Activated naive CD4-positive, alpha-beta T cell treated with anti-CD3 and anti-CD28 coated beads, Interleukin-2, amount 10 ng/mL, durations not matched to agents 7 days and 5 days (primary cell): ENCODE measurements at regions not wholly inside any gene's neighbourhood (a gene's known extent, or its start where the extent isn't known, plus 50 kb on each side); places are given as distances from the start of the nearest gene placed in this dataset.

Experiments used
- CTCF ChIA-PET: fragments of 350-600 bp; sonication (Branson Sonifier 250); formaldehyde crosslinking; loops from one replicate; lab custom pipeline; 2021; ENCODE audit warnings: antibody characterized with exemption; lab: Charles Lee
- DNase-seq: peaks from one replicate; pipeline ENCODE4 v3.0.0-alpha.2; 2020
- H3K27ac Mint-ChIP-seq: one replicate; pipeline ENCODE4 v1.8.0; 2021; ENCODE audit warnings: mild to moderate bottlenecking, moderate library complexity, mixed read lengths
- H3K27me3 Mint-ChIP-seq: one replicate; pipeline ENCODE4 v1.8.0; 2021; ENCODE audit warnings: mild to moderate bottlenecking, mixed read lengths
- H3K36me3 Mint-ChIP-seq: one replicate; pipeline ENCODE4 v1.8.0; 2021; ENCODE audit warnings: mixed read lengths
- H3K4me1 Mint-ChIP-seq: one replicate; pipeline ENCODE4 v1.8.0; 2021; ENCODE audit warnings: mixed read lengths
- H3K4me3 Mint-ChIP-seq: one replicate; pipeline ENCODE4 v1.8.0; 2021; ENCODE audit warnings: mild to moderate bottlenecking, moderate library complexity, mixed read lengths
- H3K9me3 Mint-ChIP-seq: one replicate; pipeline ENCODE4 v1.8.0; 2021; ENCODE audit warnings: mixed read lengths

GRCh38 chr16:25449802-25450201 is 192.2 kb upstream of the ZKSCAN2 start:
- no peak for DNase-seq
- Mint-ChIP-seq H3K27me3 (no peaks in the 10 kb centered on the region), H3K9me3 (peaks cover 3% of the 10 kb centered on the region), H3K4me1 (no peaks in the 10 kb centered on the region), H3K36me3 (no peaks in the 10 kb centered on the region), H3K4me3 (no peak overlapping the region), H3K27ac (no peak overlapping the region)
- CTCF ChIA-PET: no interaction called here

DNA sequence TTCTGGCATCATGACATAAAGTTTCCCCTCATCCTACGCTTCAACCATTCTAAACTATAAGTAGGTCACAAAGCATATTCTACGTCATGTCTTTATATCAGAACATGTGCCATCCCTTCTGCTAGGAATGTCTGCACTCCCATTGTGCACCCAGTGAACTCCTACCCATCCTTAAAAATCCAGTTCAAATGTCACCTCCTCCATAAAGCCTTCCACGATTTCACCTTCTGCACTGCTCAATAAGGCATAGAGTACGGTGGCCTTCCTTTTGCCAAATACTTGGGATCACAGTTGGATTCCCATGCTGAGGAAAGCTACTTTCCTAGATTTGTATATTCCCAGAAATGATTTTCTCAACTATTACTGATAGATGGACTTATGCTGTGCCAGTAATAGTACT is 186.3 kb upstream of the ZKSCAN2 start:
- Mint-ChIP-seq H3K4me1 (no peaks in the 10 kb centered on the region), H3K4me3 (no peak overlapping the region), H3K36me3 (no peaks in the 10 kb centered on the region), H3K27me3 (peaks cover 5% of the 10 kb centered on the region), H3K9me3 (peaks cover 3% of the 10 kb centered on the region), H3K27ac (no peak overlapping the region)
- DNase-seq: no peak
- CTCF ChIA-PET: no interaction called here

DNA sequence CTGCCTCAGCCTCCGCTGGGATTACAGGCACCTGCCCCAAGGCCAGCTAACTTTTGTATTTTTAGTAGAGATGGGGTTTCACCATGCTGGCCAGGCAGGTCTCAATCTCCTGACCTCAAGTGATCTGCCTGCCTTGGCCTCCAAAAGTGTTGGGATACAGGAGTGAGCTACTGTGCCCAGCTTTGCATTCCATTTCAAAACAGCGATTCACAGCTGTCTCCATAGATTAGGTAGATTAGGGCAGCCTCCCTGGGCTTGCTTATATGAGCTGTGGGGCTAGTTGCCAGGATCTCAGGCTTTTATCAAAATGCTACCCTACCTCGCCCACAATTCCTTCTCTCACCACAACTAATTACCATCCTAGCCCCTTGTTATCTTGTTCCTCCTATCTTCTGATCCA is 176.4 kb upstream of the ZKSCAN2 start:
- Mint-ChIP-seq H3K27me3 (no peaks in the 10 kb centered on the region), H3K4me1 (no peaks in the 10 kb centered on the region), H3K36me3 (no peaks in the 10 kb centered on the region), H3K27ac (no peak overlapping the region), H3K4me3 (no peak overlapping the region), H3K9me3 (no peaks in the 10 kb centered on the region)
- CTCF ChIA-PET: no interaction called here
- no peak for DNase-seq

DNA sequence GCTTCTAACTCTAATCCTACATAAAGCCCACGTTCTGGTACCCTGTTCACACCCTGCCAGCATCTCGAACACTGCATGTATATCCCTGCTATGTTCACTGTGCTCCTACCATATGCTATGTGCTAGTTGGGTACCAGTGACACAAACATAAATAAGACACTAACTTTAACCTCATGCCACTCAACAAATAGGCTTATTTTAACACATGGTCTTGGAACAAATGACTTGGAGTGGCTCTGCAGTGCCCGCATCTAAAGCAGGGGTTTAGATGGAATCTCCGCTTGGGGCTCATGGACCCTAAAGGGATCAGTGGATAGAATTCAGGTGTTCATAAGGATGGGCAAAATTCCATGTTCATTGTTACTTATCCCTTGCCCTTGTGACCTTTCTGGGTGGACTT is 175.7 kb upstream of the ZKSCAN2 start:
- Mint-ChIP-seq H3K9me3 (no peaks in the 10 kb centered on the region), H3K27ac (no peak overlapping the region), H3K4me1 (no peaks in the 10 kb centered on the region), H3K36me3 (no peaks in the 10 kb centered on the region), H3K4me3 (no peak overlapping the region), H3K27me3 (no peaks in the 10 kb centered on the region)
- DNase-seq: no peak
- CTCF ChIA-PET: no interaction called here

DNA sequence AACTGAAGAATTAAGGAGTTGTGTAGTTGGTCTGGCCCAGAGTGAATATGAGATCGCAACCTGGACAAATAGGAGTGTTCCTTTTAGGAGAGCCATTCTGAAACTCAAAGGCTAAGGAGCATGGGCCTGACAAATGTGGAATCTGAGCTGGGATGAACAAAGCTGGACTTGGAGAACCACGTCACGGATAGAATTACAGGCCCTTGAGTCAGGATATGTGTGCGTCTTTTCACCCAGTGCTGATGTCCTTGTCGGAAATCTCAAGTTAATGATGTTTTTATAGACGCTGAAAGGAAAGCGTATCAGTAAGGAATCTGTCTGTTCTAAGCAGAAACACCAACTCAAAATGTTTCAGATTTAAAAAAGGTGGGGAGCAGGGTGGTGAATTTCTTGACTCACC is 173.8 kb upstream of the ZKSCAN2 start:
- no peak for DNase-seq
- no peak overlapping the region for H3K4me3 Mint-ChIP-seq
- no peaks in the 10 kb centered on the region for H3K36me3 Mint-ChIP-seq
- H3K27me3 Mint-ChIP-seq: no peaks in the 10 kb centered on the region
- CTCF ChIA-PET: no interaction called here
- no peaks in the 10 kb centered on the region for H3K4me1 Mint-ChIP-seq
- no peaks in the 10 kb centered on the region for H3K9me3 Mint-ChIP-seq
- no peak overlapping the region for H3K27ac Mint-ChIP-seq

GRCh38 chr16:25426829-25427228 is 169.2 kb upstream of the ZKSCAN2 start:
- DNase-seq: no peak
- no peaks in the 10 kb centered on the region for H3K36me3 Mint-ChIP-seq
- H3K4me3 Mint-ChIP-seq: no peak overlapping the region
- H3K27me3 Mint-ChIP-seq: no peaks in the 10 kb centered on the region
- H3K9me3 Mint-ChIP-seq: no peaks in the 10 kb centered on the region
- CTCF ChIA-PET: no interaction called here
- no peak overlapping the region for H3K27ac Mint-ChIP-seq
- H3K4me1 Mint-ChIP-seq: no peaks in the 10 kb centered on the region

- no peaks in the 10 kb centered on the region for H3K27me3 Mint-ChIP-seq
- H3K36me3 Mint-ChIP-seq: no peaks in the 10 kb centered on the region
- no peaks in the 10 kb centered on the region for H3K4me1 Mint-ChIP-seq
- H3K4me3 Mint-ChIP-seq: no peak overlapping the region
- no peaks in the 10 kb centered on the region for H3K9me3 Mint-ChIP-seq
- no peak for DNase-seq
- no peak overlapping the region for H3K27ac Mint-ChIP-seq
- CTCF ChIA-PET: interaction anchor here (0.8 kb wide), 1 partner anchor 186 kb away, joined by 3 read pairs; no protein-coding TSS in a partner anchor
These were observed 162.0 kb upstream of the ZKSCAN2 start for GRCh38 chr16:25419681-25420080.

GRCh38 chr16:25419153-25419552 is 161.5 kb upstream of the ZKSCAN2 start:
- no peaks in the 10 kb centered on the region for H3K27me3 Mint-ChIP-seq
- no peak overlapping the region for H3K4me3 Mint-ChIP-seq
- H3K36me3 Mint-ChIP-seq: no peaks in the 10 kb centered on the region
- no peak overlapping the region for H3K27ac Mint-ChIP-seq
- no peaks in the 10 kb centered on the region for H3K9me3 Mint-ChIP-seq
- CTCF ChIA-PET: no interaction called here
- H3K4me1 Mint-ChIP-seq: no peaks in the 10 kb centered on the region
- no peak for DNase-seq

GRCh38 chr16:25416002-25416401 is 158.4 kb upstream of the ZKSCAN2 start:
- Mint-ChIP-seq H3K4me3 (no peak overlapping the region), H3K36me3 (no peaks in the 10 kb centered on the region), H3K27me3 (no peaks in the 10 kb centered on the region), H3K4me1 (no peaks in the 10 kb centered on the region), H3K27ac (no peak overlapping the region), H3K9me3 (no peaks in the 10 kb centered on the region)
- no peak for DNase-seq
- CTCF ChIA-PET: no interaction called here

DNA sequence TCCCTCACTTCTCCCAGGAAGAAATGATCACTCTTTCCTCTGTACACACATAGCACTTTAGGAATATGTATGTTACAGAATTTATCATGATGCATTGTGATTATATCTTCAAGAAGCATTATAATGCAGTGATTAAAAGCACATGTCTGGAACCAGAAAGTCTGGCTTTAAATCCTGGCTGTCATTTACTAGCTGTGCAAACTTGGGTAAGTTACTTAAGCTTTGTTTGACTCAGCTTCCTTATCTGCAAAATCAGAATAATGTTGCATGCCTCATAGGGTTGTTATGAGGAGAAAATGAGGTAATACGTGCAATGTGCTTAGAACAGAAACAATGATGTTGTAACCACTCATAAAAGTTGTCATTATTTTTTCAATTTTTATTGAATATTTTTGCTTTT is 156.3 kb upstream of the ZKSCAN2 start:
- CTCF ChIA-PET: no interaction called here
- no peak overlapping the region for H3K27ac Mint-ChIP-seq
- H3K36me3 Mint-ChIP-seq: no peaks in the 10 kb centered on the region

DNA sequence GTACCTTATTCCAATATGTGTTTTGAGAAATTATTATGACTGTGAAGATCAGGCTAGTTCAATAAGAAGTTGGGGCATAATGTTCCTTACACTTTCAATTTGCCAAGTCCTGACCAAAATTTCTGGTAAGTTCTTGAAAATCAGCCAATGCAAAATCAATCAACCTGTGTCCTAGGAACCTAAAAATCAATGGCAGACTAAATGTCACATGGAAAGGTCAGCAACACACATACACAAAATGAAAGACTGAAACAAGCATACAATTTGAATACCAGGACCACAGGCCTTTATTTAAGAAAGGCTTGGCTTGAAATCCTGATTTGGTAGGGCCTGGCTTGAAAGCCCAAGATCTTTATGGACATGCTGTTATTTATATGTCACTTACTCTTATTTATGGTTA is 155.5 kb upstream of the ZKSCAN2 start:
- H3K27ac Mint-ChIP-seq: no peak overlapping the region
- DNase-seq: no peak
- H3K27me3 Mint-ChIP-seq: no peaks in the 10 kb centered on the region
- CTCF ChIA-PET: no interaction called here
- no peaks in the 10 kb centered on the region for H3K36me3 Mint-ChIP-seq
- H3K4me1 Mint-ChIP-seq: no peaks in the 10 kb centered on the region
- H3K9me3 Mint-ChIP-seq: no peaks in the 10 kb centered on the region
- H3K4me3 Mint-ChIP-seq: no peak overlapping the region

More for the DNA sequence above, 156.3 kb upstream of the ZKSCAN2 start:
- Mint-ChIP-seq H3K27me3 (no peaks in the 10 kb centered on the region), H3K4me3 (no peak overlapping the region), H3K4me1 (no peaks in the 10 kb centered on the region), H3K9me3 (no peaks in the 10 kb centered on the region)
- DNase-seq: no peak

DNA sequence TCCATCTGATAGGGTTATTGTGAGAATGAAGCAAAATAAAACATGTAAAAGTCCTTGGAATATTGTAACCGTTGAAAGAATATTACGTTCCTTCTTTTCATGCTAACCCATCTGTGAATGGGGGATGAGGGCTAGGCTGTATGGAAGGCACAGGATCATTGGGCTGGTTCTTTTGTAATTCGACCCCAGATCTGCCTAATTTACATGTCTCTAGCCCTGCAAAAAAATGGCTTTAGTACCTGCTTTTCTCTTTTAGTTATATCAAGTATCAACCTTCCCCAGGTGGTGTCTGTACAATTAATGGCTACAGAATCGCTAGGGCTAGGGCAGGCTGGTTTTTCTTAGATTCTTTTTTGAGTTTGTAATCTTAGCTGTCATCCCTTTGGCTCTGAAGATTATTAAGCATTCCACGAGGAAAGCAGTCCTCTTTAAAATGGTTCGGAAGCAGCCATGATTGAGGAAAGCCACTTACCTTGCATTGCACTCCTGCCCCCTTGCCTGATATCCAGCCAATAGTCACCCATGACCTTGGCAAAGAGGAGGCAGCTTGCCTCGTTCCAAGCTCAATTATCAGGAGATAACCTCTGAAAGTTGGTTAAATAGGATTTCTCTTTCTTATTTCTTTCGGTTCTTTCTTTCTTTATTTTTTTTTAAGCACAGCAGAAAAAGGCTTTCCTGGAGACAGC is 153.9 kb upstream of the ZKSCAN2 start:
- no peaks in the 10 kb centered on the region for H3K27me3 Mint-ChIP-seq
- no peaks in the 10 kb centered on the region for H3K36me3 Mint-ChIP-seq
- H3K9me3 Mint-ChIP-seq: no peaks in the 10 kb centered on the region
- no peak overlapping the region for H3K4me3 Mint-ChIP-seq
- H3K27ac Mint-ChIP-seq: no peak overlapping the region
- no peak for DNase-seq
- no peaks in the 10 kb centered on the region for H3K4me1 Mint-ChIP-seq
- CTCF ChIA-PET: interaction anchor here (0.5 kb wide), 1 partner anchor 77 kb away, joined by 3 read pairs; no protein-coding TSS in a partner anchor

- Mint-ChIP-seq H3K9me3 (peaks cover 1% of the 10 kb centered on the region), H3K36me3 (no peaks in the 10 kb centered on the region), H3K27ac (no peak overlapping the region), H3K4me3 (no peak overlapping the region), H3K27me3 (peaks cover 3% of the 10 kb centered on the region), H3K4me1 (no peaks in the 10 kb centered on the region)
- CTCF ChIA-PET: no interaction called here
- DNase-seq: no peak
These were observed 146.2 kb upstream of the ZKSCAN2 start for GRCh38 chr16:25403852-25404251.

DNA sequence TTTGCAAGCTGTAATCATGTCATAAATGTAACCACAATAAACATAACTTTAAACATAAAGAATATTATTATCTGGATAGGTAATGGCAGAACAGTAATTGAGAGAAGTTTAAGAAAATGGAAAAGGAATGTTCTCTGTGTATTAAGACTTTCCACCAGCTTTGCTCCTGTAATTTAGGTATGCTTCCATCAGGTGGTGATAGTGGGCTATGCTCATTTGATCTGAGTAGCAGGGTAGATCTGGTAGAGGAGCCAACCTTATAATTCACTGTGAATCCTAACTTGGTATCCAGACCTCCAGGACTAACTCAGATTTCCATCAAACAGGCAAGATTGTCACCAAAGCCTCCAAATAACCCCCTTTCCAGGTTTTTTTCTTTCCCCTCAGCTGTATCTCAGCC is 137.9 kb upstream of the ZKSCAN2 start:
- no peak for DNase-seq
- CTCF ChIA-PET: no interaction called here
- H3K4me3 Mint-ChIP-seq: no peak overlapping the region

GRCh38 chr16:25390761-25391160 is 133.1 kb upstream of the ZKSCAN2 start:
- CTCF ChIA-PET: no interaction called here
- peaks cover 1% of the 10 kb centered on the region for H3K9me3 Mint-ChIP-seq
- no peak for DNase-seq
- H3K36me3 Mint-ChIP-seq: no peaks in the 10 kb centered on the region
- peaks cover 4% of the 10 kb centered on the region for H3K27me3 Mint-ChIP-seq
- no peak overlapping the region for H3K4me3 Mint-ChIP-seq
- no peak overlapping the region for H3K27ac Mint-ChIP-seq
- no peaks in the 10 kb centered on the region for H3K4me1 Mint-ChIP-seq

More for the DNA sequence above, 137.9 kb upstream of the ZKSCAN2 start:
- no peaks in the 10 kb centered on the region for H3K4me1 Mint-ChIP-seq
- H3K36me3 Mint-ChIP-seq: no peaks in the 10 kb centered on the region
- H3K27ac Mint-ChIP-seq: no peak overlapping the region
- peaks cover 4% of the 10 kb centered on the region for H3K27me3 Mint-ChIP-seq
- peaks cover 4% of the 10 kb centered on the region for H3K9me3 Mint-ChIP-seq
